ENCODE measurements at regions not wholly inside any gene's neighbourhood (a gene's known extent, or its start where the extent isn't known, plus 50 kb on each side); places are given as distances from the start of the nearest gene placed in this dataset.
A peak's percentile ranks its signal among the peaks of the same experiment; 100 is the strongest.

- Histone ChIP-seq H2AFZ (ENCODE audit: low read length) (no peak overlapping the region), H3K9me3 (ENCODE audit: insufficient read depth in 2 of 2, low read depth in 1 of 2, low read length in 1 of 2) (no peaks in the 10 kb centered on the region), H3K27me3 (replicated peaks in 1 of 4; ENCODE audit: control insufficient read depth in 3 of 4, extremely low read depth in 1 of 4, insufficient read depth in 3 of 4, low read length in 3 of 4) (no peaks in the 10 kb centered on the region), H3K36me3 (ENCODE audit: control insufficient read depth in 2 of 4, insufficient read depth in 4 of 4, low read length in 3 of 4) (no peaks in the 10 kb centered on the region), H3K9ac (replicated peaks in 1 of 4; ENCODE audit: extremely low read depth in 1 of 4, low read depth in 3 of 4, low read length in 3 of 4) (no peak overlapping the region), H3K56ac (replicated peaks; ENCODE audit: insufficient read length, low read depth, low read length) (no peak overlapping the region), H3K23ac (ENCODE audit: insufficient read length) (no peak overlapping the region), H3K18ac (ENCODE audit: extremely low read depth, low read length) (no peak overlapping the region), H4K5ac (ENCODE audit: insufficient read length, low read depth, low read length) (no peak overlapping the region), H3K4ac (replicated peaks; ENCODE audit: insufficient read length, low read depth, low read length) (no peak overlapping the region), H3K4me3 (ENCODE audit: extremely low read depth in 1 of 4, insufficient read depth in 2 of 4, low read depth in 3 of 4, low read length in 4 of 4) (no peak overlapping the region), H3K23me2 (ENCODE audit: low read depth, low read length) (no peaks in the 10 kb centered on the region; the same call in 1 of the 2 replicates), H2AK5ac (ENCODE audit: low read depth, low read length) (no peak overlapping the region), H4K20me1 (replicated peaks in 1 of 2; ENCODE audit: control insufficient read depth in 1 of 2, insufficient read depth in 2 of 2, low read length in 2 of 2) (no peaks in the 10 kb centered on the region), H2BK15ac (ENCODE audit: low read length) (no peak overlapping the region), H2BK12ac (ENCODE audit: low read depth, low read length) (no peak overlapping the region), H3K4me1 (replicated peaks in 1 of 4; ENCODE audit: control insufficient read depth in 3 of 4, insufficient read depth in 4 of 4, low read length in 3 of 4) (peaks cover 0 to 6% (median 2%) of the 10 kb centered on the region in 4 experiments; a peak in 4 of 7 replicates), H4K8ac (ENCODE audit: extremely low read depth, insufficient read depth, low read length) (no peak overlapping the region), H2BK120ac (replicated peaks; ENCODE audit: low read depth, low read length) (no peak overlapping the region), H2BK5ac (ENCODE audit: low read depth, low read length) (no peak overlapping the region), H3K79me2 (ENCODE audit: control insufficient read depth in 1 of 2, insufficient read depth in 2 of 2, low read length in 2 of 2) (no peaks in the 10 kb centered on the region), H3K14ac (ENCODE audit: insufficient read length) (no peak overlapping the region), H3K4me2 (ENCODE audit: insufficient read depth in 1 of 2, low read depth in 2 of 2, low read length in 2 of 2) (no peak overlapping the region), H4K91ac (replicated peaks; ENCODE audit: insufficient read length, low read length) (no peak overlapping the region), H2BK20ac (ENCODE audit: low read length) (no peak overlapping the region), H3K79me1 (ENCODE audit: low read depth, low read length) (no peaks in the 10 kb centered on the region), H3K27ac (ENCODE audit: low read depth, low read length) (no peak overlapping the region)
- TF ChIP-seq HDAC2 (IDR thresholded peaks at IDR 0.05; ENCODE audit: borderline replicate concordance in 1 of 2, low read depth in 2 of 2, low read length in 2 of 2) (no peak), KDM1A (IDR thresholded peaks at IDR 0.05; ENCODE audit: borderline replicate concordance, low read length) (no peak), SIX5 (IDR thresholded peaks at IDR 0.05; ENCODE audit: low read depth, low read length) (no peak), RAD21 (IDR thresholded peaks at IDR 0.05 in 1 of 2, conservative IDR thresholded peaks at IDR 0.05 in 1 of 2; ENCODE audit: low read depth in 2 of 2, low read length in 2 of 2) (peak; percentile 32 to 46; a peak in 3 of 4 replicates), TEAD4 (IDR thresholded peaks at IDR 0.05; ENCODE audit: low read depth, low read length) (no peak)
- TF ChIP-seq, protein P1, sequence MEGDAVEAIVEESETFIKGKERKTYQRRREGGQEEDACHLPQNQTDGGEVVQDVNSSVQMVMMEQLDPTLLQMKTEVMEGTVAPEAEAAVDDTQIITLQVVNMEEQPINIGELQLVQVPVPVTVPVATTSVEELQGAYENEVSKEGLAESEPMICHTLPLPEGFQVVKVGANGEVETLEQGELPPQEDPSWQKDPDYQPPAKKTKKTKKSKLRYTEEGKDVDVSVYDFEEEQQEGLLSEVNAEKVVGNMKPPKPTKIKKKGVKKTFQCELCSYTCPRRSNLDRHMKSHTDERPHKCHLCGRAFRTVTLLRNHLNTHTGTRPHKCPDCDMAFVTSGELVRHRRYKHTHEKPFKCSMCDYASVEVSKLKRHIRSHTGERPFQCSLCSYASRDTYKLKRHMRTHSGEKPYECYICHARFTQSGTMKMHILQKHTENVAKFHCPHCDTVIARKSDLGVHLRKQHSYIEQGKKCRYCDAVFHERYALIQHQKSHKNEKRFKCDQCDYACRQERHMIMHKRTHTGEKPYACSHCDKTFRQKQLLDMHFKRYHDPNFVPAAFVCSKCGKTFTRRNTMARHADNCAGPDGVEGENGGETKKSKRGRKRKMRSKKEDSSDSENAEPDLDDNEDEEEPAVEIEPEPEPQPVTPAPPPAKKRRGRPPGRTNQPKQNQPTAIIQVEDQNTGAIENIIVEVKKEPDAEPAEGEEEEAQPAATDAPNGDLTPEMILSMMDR (IDR thresholded peaks at IDR 0.05; ENCODE audit: control extremely low read depth in 1 of 3, insufficient read depth in 1 of 3, low read depth in 1 of 3, low read length in 3 of 3), result peak; percentile 15 to 61 (median 33)
- POLR2A ChIA-PET (ENCODE audit: partially characterized antibody), result no interaction called here
- no peak for DNase-seq (ENCODE audit: low read depth in 1 of 2, low spot score in 2 of 2)
- no peak for FAIRE-seq
- 90% methylated on average over 22 of the region's 22 CpGs; no CpG with 5 or more reads in 1 of the 2 experiments for WGBS, 2 experiments (ENCODE audit: extremely low coverage in 1 of 2, insufficient coverage in 1 of 2, insufficient read length in 1 of 2, insufficient replicate concordance in 2 of 2, low coverage in 1 of 2, low lambda C conversion rate in 2 of 2, missing lambda C conversion rate in 1 of 2)
- CTCF ChIA-PET (ENCODE audit: partially characterized antibody), result interaction anchor here (0.6 to 1.4 kb wide), 11 partner anchors 9 to 344 kb away, joined by 3 to 5 read pairs (median 3); no protein-coding TSS in a partner anchor
These were observed 223.1 kb upstream of the B3GAT1 start for GRCh38 chr11:134634897-134635831.
